Neural crest cell (in vitro differentiated cells): ENCODE measurements at regions not wholly inside any gene's neighbourhood (a gene's known extent, or its start where the extent isn't known, plus 50 kb on each side); places are given as distances from the start of the nearest gene placed in this dataset.

Source experiments
- DNase-seq: peaks from one replicate; pipeline ENCODE4 v3.0.0; 2021; ENCODE audit warnings: low read depth, mixed read lengths, low spot score
- H3K27ac Mint-ChIP-seq: one replicate; pipeline ENCODE4 v1.8.0; 2021; ENCODE audit warnings: mild to moderate bottlenecking, mixed read lengths; ENCODE audit not compliant: unreplicated experiment
- H3K27me3 Mint-ChIP-seq: 2 replicates; pipeline ENCODE4 v1.8.0; 2021; ENCODE audit warnings: low read depth, mild to moderate bottlenecking, mixed read lengths
- H3K36me3 Mint-ChIP-seq: 2 replicates; pipeline ENCODE4 v1.8.0; 2021; ENCODE audit warnings: low read depth, mild to moderate bottlenecking, mixed read lengths
- H3K4me1 Mint-ChIP-seq: 2 replicates; pipeline ENCODE4 v1.8.0; 2021; ENCODE audit warnings: mixed read lengths
- H3K4me3 Mint-ChIP-seq: one replicate; pipeline ENCODE4 v1.8.0; 2021; ENCODE audit warnings: mild to moderate bottlenecking, mixed read lengths
- H3K9me3 Mint-ChIP-seq: 2 replicates; pipeline ENCODE4 v1.8.0; 2021; ENCODE audit warnings: mixed read lengths
- TF ChIP-seq, protein P1 (sequence below): fragments of 200-600 bp; sonication (generic); conservative IDR thresholded peaks from 2 replicates; pipeline ENCODE4 v1.5.0; 2021; ENCODE audit warnings: antibody characterized with exemption, mild to moderate bottlenecking

DNA sequence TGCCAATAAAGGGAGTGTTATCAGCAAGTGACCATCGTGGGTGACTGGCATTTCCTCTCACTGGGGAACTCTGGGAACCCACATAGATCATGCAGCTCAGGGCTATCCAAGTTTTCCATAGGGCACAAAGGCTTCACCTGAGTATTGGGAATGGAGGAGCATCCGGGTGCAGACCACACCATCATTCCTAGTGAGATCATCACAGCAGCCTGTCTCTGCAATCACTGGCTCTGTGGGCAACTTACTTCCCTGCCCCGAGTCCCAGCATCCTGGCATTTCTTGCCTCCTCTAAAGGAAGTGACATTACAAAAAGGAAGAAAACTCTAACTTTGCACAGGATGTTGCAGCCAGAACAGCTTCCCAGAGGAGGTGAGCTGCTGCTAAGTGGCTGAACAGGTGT is 80.6 kb upstream of the SHB start:
- Mint-ChIP-seq H3K27me3 (peaks cover 12% of the 10 kb centered on the region), H3K36me3 (no peaks in the 10 kb centered on the region), H3K4me3 (no peak overlapping the region), H3K9me3 (no peaks in the 10 kb centered on the region), H3K27ac (no peak overlapping the region), H3K4me1 (peaks cover 7% of the 10 kb centered on the region)
- TF ChIP-seq, protein P1, sequence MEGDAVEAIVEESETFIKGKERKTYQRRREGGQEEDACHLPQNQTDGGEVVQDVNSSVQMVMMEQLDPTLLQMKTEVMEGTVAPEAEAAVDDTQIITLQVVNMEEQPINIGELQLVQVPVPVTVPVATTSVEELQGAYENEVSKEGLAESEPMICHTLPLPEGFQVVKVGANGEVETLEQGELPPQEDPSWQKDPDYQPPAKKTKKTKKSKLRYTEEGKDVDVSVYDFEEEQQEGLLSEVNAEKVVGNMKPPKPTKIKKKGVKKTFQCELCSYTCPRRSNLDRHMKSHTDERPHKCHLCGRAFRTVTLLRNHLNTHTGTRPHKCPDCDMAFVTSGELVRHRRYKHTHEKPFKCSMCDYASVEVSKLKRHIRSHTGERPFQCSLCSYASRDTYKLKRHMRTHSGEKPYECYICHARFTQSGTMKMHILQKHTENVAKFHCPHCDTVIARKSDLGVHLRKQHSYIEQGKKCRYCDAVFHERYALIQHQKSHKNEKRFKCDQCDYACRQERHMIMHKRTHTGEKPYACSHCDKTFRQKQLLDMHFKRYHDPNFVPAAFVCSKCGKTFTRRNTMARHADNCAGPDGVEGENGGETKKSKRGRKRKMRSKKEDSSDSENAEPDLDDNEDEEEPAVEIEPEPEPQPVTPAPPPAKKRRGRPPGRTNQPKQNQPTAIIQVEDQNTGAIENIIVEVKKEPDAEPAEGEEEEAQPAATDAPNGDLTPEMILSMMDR: no peak
- DNase-seq: no peak

DNA sequence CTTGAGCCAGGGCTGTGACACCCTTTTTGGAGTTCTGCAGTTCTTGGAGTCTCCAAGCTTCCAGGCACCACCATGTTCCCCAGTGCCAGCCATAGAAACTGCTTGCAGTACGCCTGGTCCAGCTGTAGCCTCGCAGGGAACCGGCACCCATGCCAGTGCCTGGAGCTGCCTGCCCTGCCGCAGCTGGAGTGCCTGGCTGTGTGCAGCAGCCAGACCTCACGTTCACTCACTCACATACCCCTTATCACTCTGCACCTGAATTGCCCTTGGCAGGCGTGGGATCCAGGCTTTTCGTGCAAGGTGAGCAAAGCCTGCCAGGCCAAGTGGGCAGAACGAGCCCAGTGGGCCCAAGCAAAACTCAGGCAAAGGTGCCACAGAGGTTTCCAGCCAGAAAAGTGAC is 77.8 kb upstream of the SHB start:
- no peak for DNase-seq
- TF ChIP-seq, protein P1: no peak
- Mint-ChIP-seq H3K9me3 (no peaks in the 10 kb centered on the region), H3K27ac (no peak overlapping the region), H3K4me1 (no peaks in the 10 kb centered on the region), H3K36me3 (no peaks in the 10 kb centered on the region), H3K27me3 (peaks cover 38% of the 10 kb centered on the region), H3K4me3 (no peak overlapping the region)

DNA sequence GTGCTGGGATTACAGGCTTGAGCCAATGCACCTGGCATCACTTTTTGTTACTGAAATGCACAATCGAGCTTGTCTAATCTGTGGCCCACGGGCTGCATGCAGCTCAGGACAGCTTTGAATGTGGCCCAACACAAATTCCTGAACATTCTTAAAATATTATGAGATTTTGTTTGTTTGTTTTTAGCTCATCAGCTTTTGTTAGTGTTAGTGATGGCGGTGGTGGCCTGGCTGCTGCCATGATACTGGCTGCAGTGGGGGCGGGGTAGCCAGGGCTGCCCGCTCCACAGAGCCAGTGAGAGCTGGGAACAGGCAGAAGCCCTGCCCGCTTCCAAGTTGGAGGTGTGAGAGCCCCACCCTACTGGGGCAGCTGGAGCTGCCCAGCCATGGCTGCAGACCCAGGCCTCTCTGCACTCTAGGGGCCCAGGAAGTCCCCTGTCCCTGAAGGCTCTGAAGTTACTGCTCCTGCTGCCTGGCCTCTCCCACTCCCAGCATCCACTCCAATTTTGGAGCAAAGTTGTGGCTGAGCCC is 76.6 kb upstream of the SHB start:
- DNase-seq: no peak
- no peaks in the 10 kb centered on the region for H3K4me1 Mint-ChIP-seq
- no peak overlapping the region for H3K27ac Mint-ChIP-seq
- H3K36me3 Mint-ChIP-seq: no peaks in the 10 kb centered on the region
- TF ChIP-seq, protein P1: no peak
- no peak overlapping the region for H3K4me3 Mint-ChIP-seq
- no peaks in the 10 kb centered on the region for H3K9me3 Mint-ChIP-seq
- peaks cover 49% of the 10 kb centered on the region for H3K27me3 Mint-ChIP-seq

DNA sequence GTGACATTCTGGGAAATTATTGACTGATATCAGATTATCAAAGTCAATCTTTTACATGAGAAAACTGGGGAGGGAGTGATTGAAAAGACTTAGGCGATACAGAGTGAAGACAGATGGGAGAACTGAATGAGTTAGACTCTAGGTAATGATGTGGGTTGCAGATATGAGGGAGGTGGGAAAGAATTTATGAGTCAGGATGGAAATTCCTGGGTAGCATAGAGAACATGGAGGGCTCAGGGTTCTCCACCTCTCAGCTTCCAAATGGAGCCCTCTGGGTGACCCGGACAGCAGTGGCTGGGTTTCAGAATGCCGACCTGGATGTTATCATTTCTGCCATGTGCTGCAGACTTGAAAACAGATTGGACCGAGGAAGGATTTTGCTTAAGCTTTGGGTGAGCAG is 75.4 kb upstream of the SHB start:
- no peaks in the 10 kb centered on the region for H3K36me3 Mint-ChIP-seq
- DNase-seq: no peak
- H3K27me3 Mint-ChIP-seq: peaks cover 57% of the 10 kb centered on the region

DNA sequence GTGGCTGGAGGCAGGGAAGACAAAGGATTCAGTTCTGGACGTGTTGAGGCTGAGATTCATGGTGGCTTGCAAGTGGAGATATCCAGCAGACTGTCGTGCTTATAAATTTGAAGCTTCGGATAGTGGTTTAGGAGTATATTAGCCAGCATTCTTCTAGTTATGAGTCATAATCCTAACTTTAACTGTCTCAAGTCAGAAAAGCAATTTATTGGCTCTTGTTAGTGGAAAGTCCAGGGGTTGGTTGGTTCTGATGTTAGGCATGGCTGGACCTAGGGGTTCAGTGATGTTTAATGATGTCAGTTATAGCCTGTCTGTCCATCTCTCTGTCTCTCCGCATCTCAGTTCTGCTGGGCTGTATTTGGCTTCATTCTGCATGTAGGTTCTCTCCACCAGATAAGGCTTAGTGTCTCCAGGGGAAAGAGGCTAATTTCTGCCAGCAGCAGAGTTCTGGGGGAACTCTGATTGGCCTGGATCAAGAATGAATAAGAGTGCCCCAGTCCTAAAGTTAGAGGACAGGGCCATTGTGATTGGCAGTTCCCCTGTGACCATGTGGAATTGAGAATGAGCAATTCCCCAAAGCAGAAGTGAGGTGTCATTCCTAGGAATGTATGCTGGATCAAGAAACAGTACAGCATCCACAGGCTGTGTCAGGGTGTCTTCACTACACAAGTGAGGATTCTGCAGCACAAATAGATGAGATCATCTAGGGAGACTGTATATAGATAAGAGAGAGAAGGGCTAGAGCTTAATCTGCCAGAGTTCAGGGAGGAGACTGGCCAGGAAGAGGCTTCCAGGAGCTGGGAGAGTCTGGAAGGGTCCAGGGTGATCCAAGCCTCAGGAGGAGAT is 72.9 kb upstream of the SHB start:
- no peak overlapping the region for H3K4me3 Mint-ChIP-seq
- H3K36me3 Mint-ChIP-seq: no peaks in the 10 kb centered on the region
- DNase-seq: no peak
- H3K4me1 Mint-ChIP-seq: no peaks in the 10 kb centered on the region
- H3K27ac Mint-ChIP-seq: no peak overlapping the region
- H3K9me3 Mint-ChIP-seq: no peaks in the 10 kb centered on the region
- peaks cover 56% of the 10 kb centered on the region for H3K27me3 Mint-ChIP-seq
- TF ChIP-seq, protein P1: no peak

More for the DNA sequence above, 75.4 kb upstream of the SHB start:
- Mint-ChIP-seq H3K4me3 (no peak overlapping the region), H3K9me3 (no peaks in the 10 kb centered on the region), H3K4me1 (no peaks in the 10 kb centered on the region), H3K27ac (no peak overlapping the region)
- TF ChIP-seq, protein P1: no peak
